ENCODE measurements at regions not wholly inside any gene's neighbourhood (a gene's known extent, or its start where the extent isn't known, plus 50 kb on each side); places are given as distances from the start of the nearest gene placed in this dataset.

- Mint-ChIP-seq H3K4me1 (peaks cover 49% of the 10 kb centered on the region), H3K36me3 (no peaks in the 10 kb centered on the region), H3K9me3 (no peaks in the 10 kb centered on the region), H3K27ac (peak overlapping the region; percentile 21), H3K4me3 (no peak overlapping the region), H3K27me3 (ENCODE audit: low read depth) (no peaks in the 10 kb centered on the region)
- no peak for TF ChIP-seq CTCF (IDR thresholded peaks at IDR 0.05; ENCODE audit: unreplicated experiment)
- no peak for DNase-seq (ENCODE audit: low spot score in 2 of 2, unreplicated experiment in 2 of 2)
Measured at GRCh38 chr2:120915670-120916069, 180.0 kb downstream of the GLI2 start.

GRCh38 chr2:120916446-120916845 lies 180.8 kb downstream of the GLI2 start:
- Mint-ChIP-seq H3K4me3 (no peak overlapping the region), H3K27me3 (ENCODE audit: low read depth) (no peaks in the 10 kb centered on the region), H3K36me3 (no peaks in the 10 kb centered on the region), H3K9me3 (no peaks in the 10 kb centered on the region), H3K27ac (no peak overlapping the region), H3K4me1 (peaks cover 48% of the 10 kb centered on the region)
- TF ChIP-seq CTCF (IDR thresholded peaks at IDR 0.05; ENCODE audit: unreplicated experiment), result no peak
- no peak for DNase-seq (ENCODE audit: low spot score in 2 of 2, unreplicated experiment in 2 of 2)

- no peaks in the 10 kb centered on the region for H3K36me3 Mint-ChIP-seq
- H3K4me3 Mint-ChIP-seq, result no peak overlapping the region
- H3K9me3 Mint-ChIP-seq, result no peaks in the 10 kb centered on the region
- no peaks in the 10 kb centered on the region for H3K27me3 Mint-ChIP-seq (ENCODE audit: low read depth)
- no peak overlapping the region for H3K27ac Mint-ChIP-seq
- H3K4me1 Mint-ChIP-seq, result peaks cover 38% of the 10 kb centered on the region
- no peak for TF ChIP-seq CTCF (IDR thresholded peaks at IDR 0.05; ENCODE audit: unreplicated experiment)
- no peak for DNase-seq (ENCODE audit: low spot score in 2 of 2, unreplicated experiment in 2 of 2)
Measured at GRCh38 chr2:120917886-120918285, 182.2 kb downstream of the GLI2 start.

- no peak overlapping the region for H3K27ac Mint-ChIP-seq
- H3K27me3 Mint-ChIP-seq (ENCODE audit: low read depth), result no peaks in the 10 kb centered on the region
- no peaks in the 10 kb centered on the region for H3K36me3 Mint-ChIP-seq
- TF ChIP-seq CTCF (IDR thresholded peaks at IDR 0.05; ENCODE audit: unreplicated experiment), result no peak
- H3K4me3 Mint-ChIP-seq, result no peak overlapping the region
- DNase-seq (ENCODE audit: low spot score in 2 of 2, unreplicated experiment in 2 of 2), result no peak
- H3K4me1 Mint-ChIP-seq, result peaks cover 36% of the 10 kb centered on the region
- H3K9me3 Mint-ChIP-seq, result no peaks in the 10 kb centered on the region
Measured at GRCh38 chr2:120919216-120919615, 183.5 kb downstream of the GLI2 start.

- H3K36me3 Mint-ChIP-seq, result no peaks in the 10 kb centered on the region
- no peak for DNase-seq (ENCODE audit: low spot score in 2 of 2, unreplicated experiment in 2 of 2)
- no peak overlapping the region for H3K4me3 Mint-ChIP-seq
- peak overlapping the region; percentile 91 for H3K27ac Mint-ChIP-seq
- no peaks in the 10 kb centered on the region for H3K9me3 Mint-ChIP-seq
- H3K27me3 Mint-ChIP-seq (ENCODE audit: low read depth), result no peaks in the 10 kb centered on the region
- TF ChIP-seq CTCF (IDR thresholded peaks at IDR 0.05; ENCODE audit: unreplicated experiment), result no peak
- H3K4me1 Mint-ChIP-seq, result peaks cover 29% of the 10 kb centered on the region
Measured at GRCh38 chr2:120919771-120920453, 184.2 kb downstream of the GLI2 start.
